GM18858 (cell line): ENCODE measurements at regions not wholly inside any gene's neighbourhood (a gene's known extent, or its start where the extent isn't known, plus 50 kb on each side); places are given as distances from the start of the nearest gene placed in this dataset.

Experiments used
- ATAC-seq: cut with Tn5 transposase; IDR thresholded peaks from one replicate; pipeline ENCODE4 v1.9.1; 2021; ENCODE audit not compliant: unreplicated experiment

DNA sequence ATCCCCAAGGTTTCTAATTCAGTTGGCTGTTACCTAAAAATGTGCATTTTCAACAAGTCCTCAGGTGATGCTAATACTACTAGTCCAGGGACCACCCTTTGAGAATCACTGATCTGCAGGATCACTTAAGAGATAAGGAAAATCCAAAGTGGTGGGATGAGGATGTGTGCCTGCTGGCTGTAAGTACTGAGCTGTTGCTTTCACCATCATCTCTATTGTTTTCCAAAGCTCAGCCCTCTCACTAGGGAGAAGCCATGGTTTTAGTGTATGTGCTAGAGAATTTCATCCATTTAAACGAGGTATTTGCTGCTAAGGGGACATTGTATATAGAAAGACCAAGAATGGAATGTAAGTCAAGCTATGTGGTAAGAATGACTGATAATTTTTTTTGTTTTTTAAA, 202.3 kb downstream of the KIF21A start:
- no peak for ATAC-seq

- no peak for ATAC-seq
Measured at GRCh38 chr12:39239490-39240486, 203.1 kb downstream of the KIF21A start.

- no peak for ATAC-seq
Measured at GRCh38 chr12:39237004-39237403, 205.9 kb downstream of the KIF21A start.

DNA sequence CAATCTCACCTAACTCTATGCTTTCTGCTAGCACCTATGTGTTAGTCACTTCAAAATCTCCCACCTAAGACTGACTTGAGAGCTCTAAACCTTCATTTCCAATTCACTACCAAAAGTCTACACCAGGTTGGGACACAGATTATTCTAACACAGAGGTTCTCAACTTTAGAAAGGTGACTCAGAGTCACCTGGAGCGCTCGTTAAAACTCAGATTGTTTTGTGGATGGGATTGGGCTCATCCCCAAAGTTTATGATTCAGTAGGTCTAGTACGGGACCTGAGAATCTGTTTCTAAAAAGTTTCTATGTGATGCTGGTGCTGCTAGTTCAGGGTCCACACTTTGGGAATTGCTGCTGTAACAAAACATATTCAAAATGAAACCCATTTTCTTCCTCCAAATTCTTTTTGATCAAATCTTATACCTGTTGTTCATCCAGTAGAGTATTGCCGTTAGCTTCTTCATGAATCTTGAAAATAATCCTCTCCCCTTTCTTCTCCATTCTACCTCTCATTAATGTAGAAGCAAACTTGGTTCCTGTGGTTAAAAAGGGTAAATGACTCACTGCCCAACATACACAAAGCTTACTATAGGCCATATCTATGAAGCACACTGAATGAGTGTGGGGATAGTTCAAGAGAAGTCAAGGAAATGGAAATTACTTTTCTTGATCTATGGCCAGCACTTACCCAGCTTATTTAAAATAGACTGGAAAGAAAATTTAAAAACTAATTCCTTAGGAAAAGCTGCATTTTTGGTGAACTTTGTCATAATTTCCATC, 206.7 kb downstream of the KIF21A start:
- no peak for ATAC-seq

GRCh38 chr12:39230086-39230485, 212.8 kb downstream of the KIF21A start:
- ATAC-seq, result no peak

- no peak for ATAC-seq
Measured at GRCh38 chr12:39227218-39227617, 215.7 kb downstream of the KIF21A start.

- ATAC-seq, result no peak
Measured at GRCh38 chr12:39224971-39225370, 217.9 kb downstream of the KIF21A start.

- ATAC-seq, result peak; percentile 88
Measured at GRCh38 chr12:39205969-39206368, 237.0 kb downstream of the KIF21A start.

DNA sequence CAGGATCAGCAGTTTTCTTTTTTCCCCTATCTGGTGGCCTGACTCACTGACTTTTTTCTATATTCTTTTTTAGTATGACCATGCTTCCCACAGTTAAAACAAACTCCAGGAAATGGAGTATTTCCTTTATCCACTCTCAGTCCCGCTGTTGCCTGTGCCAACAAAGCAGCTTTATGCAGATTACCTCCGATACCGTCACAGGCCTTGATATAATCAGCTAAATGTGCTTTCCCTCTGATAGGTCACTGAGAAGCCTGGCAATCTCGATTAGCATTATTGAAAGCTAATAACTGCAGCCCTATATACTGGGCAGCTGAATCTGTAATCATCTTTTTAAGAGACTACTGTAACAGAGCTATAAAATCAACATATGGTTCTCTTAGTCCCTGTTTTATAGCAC, 243.6 kb downstream of the KIF21A start:
- no peak for ATAC-seq

DNA sequence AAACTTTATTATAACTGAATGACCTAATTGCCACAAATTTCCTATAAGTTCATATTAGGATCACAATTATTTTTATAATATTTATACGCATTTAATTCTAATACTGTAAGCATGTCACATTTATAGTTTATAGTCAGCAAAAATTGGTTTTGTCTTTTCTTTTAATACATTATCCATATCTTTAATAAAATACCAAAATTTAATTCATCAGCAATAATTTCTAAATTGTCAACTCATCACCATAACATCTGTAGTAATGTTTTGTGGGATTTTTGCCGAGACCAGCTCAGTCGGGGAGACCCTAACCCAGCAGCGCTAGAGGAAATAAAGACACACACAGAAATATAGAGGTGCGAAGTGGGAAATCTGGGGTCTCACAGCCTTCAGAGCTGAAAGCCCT, 254.2 kb downstream of the KIF21A start:
- ATAC-seq, result no peak

DNA sequence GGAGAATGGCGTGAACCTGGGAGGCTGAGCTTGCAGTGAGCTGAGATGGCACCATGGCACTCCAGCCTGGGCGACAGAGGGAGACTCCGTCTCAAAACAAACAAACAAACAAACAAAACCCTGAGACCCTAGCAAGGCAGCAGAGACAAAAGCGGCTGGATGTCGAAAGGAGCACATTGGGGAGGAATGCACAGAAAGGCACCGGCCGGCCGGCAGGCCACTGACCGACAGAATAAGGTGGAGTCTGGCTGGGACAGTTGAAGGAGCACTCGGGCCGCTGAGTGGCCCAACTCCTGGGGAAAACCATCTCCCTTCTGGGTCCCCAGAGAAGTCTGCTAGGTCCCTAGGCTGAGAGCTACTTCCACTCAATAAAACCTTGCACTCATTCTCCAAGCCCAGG, 256.2 kb downstream of the KIF21A start:
- no peak for ATAC-seq

GRCh38 chr12:39178837-39179236, 264.1 kb downstream of the KIF21A start:
- ATAC-seq, result no peak

- ATAC-seq, result no peak
Measured at GRCh38 chr12:39176356-39176755, 266.6 kb downstream of the KIF21A start.

DNA sequence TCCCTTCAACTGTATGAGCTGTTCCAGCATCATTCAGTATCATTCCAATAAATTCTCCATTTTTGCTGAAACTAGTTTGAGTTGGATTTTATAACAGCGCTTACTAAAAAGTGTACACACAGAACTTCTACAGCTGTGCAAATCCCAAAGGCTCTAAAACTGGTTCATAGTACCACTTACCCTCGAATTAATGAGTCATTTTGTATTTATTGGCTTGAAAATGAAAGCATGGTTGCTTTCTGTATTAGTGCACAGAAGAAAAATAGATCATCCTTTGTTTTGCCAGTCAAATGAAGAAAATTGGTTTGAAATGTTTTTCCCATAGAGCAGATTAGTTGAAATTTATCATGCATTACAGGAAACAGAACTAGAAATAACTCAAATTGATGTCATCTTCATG, 268.3 kb upstream of the CPNE8 start:
- ATAC-seq, result peak; percentile 77

GRCh38 chr12:39165338-39165737, 259.9 kb upstream of the CPNE8 start:
- ATAC-seq, result no peak

GRCh38 chr12:39161465-39162085, 256.2 kb upstream of the CPNE8 start:
- ATAC-seq, result no peak

DNA sequence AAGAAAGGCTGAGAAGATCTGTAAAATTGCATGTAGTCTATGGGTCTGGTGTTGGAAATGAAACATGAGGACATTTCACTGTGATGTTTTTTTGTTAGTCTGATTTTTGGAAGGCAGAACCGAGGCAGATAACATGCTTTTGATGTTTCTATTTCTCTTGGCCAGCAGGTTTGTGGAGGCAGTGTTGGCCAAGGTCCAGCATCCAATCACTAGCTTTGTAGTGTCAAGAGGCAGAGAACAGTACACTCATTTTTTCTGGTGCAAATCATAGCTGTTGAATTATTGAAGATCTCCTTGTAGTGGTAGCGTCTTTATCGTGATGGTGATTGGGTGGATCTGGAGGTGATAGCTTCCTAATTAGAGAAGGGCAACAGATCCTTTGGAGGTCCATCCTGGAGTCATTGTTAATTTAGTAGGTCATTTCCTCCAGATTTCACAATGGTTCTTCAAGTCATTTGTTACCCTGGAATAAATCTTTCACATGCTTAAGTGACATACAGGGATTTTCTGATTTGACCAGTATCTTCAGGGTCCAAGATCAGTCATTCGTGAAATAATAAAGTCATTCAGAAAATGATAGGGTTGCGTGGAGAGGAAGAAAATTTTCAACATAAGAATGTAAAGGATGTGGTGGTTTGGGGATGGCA, 252.4 kb upstream of the CPNE8 start:
- no peak for ATAC-seq

- ATAC-seq, result peak; percentile 82
Measured at GRCh38 chr12:39145175-39145999, 240.0 kb upstream of the CPNE8 start.

GRCh38 chr12:39144613-39145061, 239.2 kb upstream of the CPNE8 start:
- no peak for ATAC-seq

- ATAC-seq, result no peak
Measured at GRCh38 chr12:39138268-39138667, 232.9 kb upstream of the CPNE8 start.
